Glomerular endothelial cell (primary cell): ENCODE measurements at regions not wholly inside any gene's neighbourhood (a gene's known extent, or its start where the extent isn't known, plus 50 kb on each side); places are given as distances from the start of the nearest gene placed in this dataset.

Experiments used
- DNase-seq: peaks from one replicate; pipeline ENCODE4 v3.0.0-alpha.2; 2011; ENCODE audit warnings: low read depth, low spot score; ENCODE audit errors: extremely low read depth

- DNase-seq: no peak
These were observed 53.8 kb downstream of the IER5 start for GRCh38 chr1:181142096-181142958.

GRCh38 chr1:181143102-181143859, 54.8 kb downstream of the IER5 start:
- no peak for DNase-seq

GRCh38 chr1:181144238-181144637, 55.7 kb downstream of the IER5 start:
- no peak for DNase-seq

- DNase-seq: no peak
These were observed 60.1 kb downstream of the IER5 start for GRCh38 chr1:181148636-181149035.

- DNase-seq: no peak
These were observed 61.0 kb downstream of the IER5 start for GRCh38 chr1:181149326-181150125.

- DNase-seq: no peak
These were observed 61.8 kb downstream of the IER5 start for GRCh38 chr1:181150273-181150672.

- DNase-seq: no peak
These were observed 62.3 kb downstream of the IER5 start for GRCh38 chr1:181150842-181151241.

- no peak for DNase-seq
These were observed 63.2 kb downstream of the IER5 start for GRCh38 chr1:181151378-181152326.

GRCh38 chr1:181152892-181153633, 64.6 kb downstream of the IER5 start:
- DNase-seq: no peak

GRCh38 chr1:181153634-181153961, 65.1 kb downstream of the IER5 start:
- DNase-seq: no peak

- DNase-seq: no peak
These were observed 66.8 kb downstream of the IER5 start for GRCh38 chr1:181155339-181155738.

GRCh38 chr1:181159451-181160140, 71.1 kb downstream of the IER5 start:
- DNase-seq: no peak

GRCh38 chr1:181160322-181160721, 71.8 kb downstream of the IER5 start:
- no peak for DNase-seq

GRCh38 chr1:181160998-181161870, 72.7 kb downstream of the IER5 start:
- no peak for DNase-seq

- DNase-seq: no peak
These were observed 75.2 kb downstream of the IER5 start for GRCh38 chr1:181163662-181164061.

- DNase-seq: no peak
These were observed 78.1 kb downstream of the IER5 start for GRCh38 chr1:181166377-181167196.

- no peak for DNase-seq
These were observed 80.9 kb downstream of the IER5 start for GRCh38 chr1:181169281-181169865.
